ENCODE measurements at regions not wholly inside any gene's neighbourhood (a gene's known extent, or its start where the extent isn't known, plus 50 kb on each side); places are given as distances from the start of the nearest gene placed in this dataset.
"Not testable (repeated sequence)": the region's sequence is repeated elsewhere in the genome, so short reads cannot be mapped to it uniquely, and the experiment has no call there.

DNA sequence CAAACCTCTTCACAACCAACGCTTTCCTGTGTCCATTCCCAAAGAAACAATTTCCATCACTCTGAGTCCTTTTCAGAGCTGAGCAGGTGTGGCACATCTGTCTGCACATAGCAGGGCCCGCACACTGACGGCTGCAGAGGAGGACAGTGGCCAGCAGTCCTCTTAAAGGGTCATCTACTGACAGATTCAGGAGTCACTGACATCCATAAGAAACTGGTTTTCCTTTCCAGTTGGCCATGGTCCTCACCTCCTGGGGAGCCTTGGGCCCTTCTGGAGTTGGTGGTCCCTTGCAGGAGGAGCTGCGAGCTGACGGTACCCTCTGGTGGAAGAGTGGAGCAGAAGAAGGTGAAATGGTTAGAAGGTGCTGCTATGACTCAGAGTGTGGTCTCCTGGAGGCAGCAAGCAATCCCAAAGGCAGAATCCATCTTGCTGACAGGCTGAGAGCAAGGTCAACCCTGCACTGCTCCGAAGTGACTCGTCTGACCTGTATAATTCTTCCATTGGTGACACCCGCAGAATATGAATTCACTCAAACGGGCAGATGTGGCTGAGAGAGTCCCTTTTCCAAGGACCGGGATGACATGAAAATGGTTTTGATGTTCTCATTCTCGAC, 278.5 kb upstream of the C1orf174 start:
- Mint-ChIP-seq H3K27ac (no peak overlapping the region), H3K4me3 (no peak overlapping the region), H3K4me1 (no peaks in the 10 kb centered on the region), H3K36me3 (no peaks in the 10 kb centered on the region), H3K9me3 (no peaks in the 10 kb centered on the region), H3K27me3 (peaks cover 10 to 15% of the 10 kb centered on the region in 2 donors)
- Histone ChIP-seq H3K4me1 (ENCODE audit: insufficient read depth, low read length) (no peaks in the 10 kb centered on the region), H3K4me3 (ENCODE audit: low read length) (no peak overlapping the region), H3K27ac (ENCODE audit: low read depth, low read length) (no peak overlapping the region), H3K9me3 (ENCODE audit: low read length) (no peaks in the 10 kb centered on the region), H3K27me3 (ENCODE audit: insufficient read depth, low read length, poor library complexity, severe bottlenecking) (no peaks in the 10 kb centered on the region), H3K36me3 (ENCODE audit: insufficient read depth, low read length) (no peaks in the 10 kb centered on the region)
- DNase-seq = no peak
- POLR2A ChIA-PET = no interaction called here
- CTCF ChIA-PET = no interaction called here

GRCh38 chr1:4179914-4180735, 280.1 kb upstream of the C1orf174 start:
- POLR2A ChIA-PET = no interaction called here
- no peaks in the 10 kb centered on the region for H3K36me3 Mint-ChIP-seq
- H3K9me3 Mint-ChIP-seq = no peaks in the 10 kb centered on the region
- Histone ChIP-seq H3K27ac (ENCODE audit: low read depth, low read length) (no peak overlapping the region), H3K9me3 (ENCODE audit: low read length) (no peaks in the 10 kb centered on the region), H3K36me3 (ENCODE audit: insufficient read depth, low read length) (no peaks in the 10 kb centered on the region), H3K4me3 (ENCODE audit: low read length) (no peak overlapping the region), H3K27me3 (ENCODE audit: insufficient read depth, low read length, poor library complexity, severe bottlenecking) (no peaks in the 10 kb centered on the region), H3K4me1 (ENCODE audit: insufficient read depth, low read length) (no peaks in the 10 kb centered on the region)
- no peaks in the 10 kb centered on the region for H3K4me1 Mint-ChIP-seq
- CTCF ChIA-PET = interaction anchor here (1.5 kb wide), 1 partner anchor 10 kb away, joined by 4 read pairs; no protein-coding TSS in a partner anchor
- H3K27me3 Mint-ChIP-seq = peaks cover 6% of the 10 kb centered on the region in 2 donors
- no peak overlapping the region for H3K27ac Mint-ChIP-seq
- DNase-seq = no peak
- H3K4me3 Mint-ChIP-seq = no peak overlapping the region

- H3K27ac ChIP-seq (ENCODE audit: low read depth, low read length); H3K27me3 ChIP-seq (ENCODE audit: insufficient read depth, low read length, poor library complexity, severe bottlenecking); H3K4me3 Mint-ChIP-seq; H3K4me1 Mint-ChIP-seq; DNase-seq; POLR2A ChIA-PET; H3K4me1 ChIP-seq (ENCODE audit: insufficient read depth, low read length); H3K27ac Mint-ChIP-seq; H3K36me3 ChIP-seq (ENCODE audit: insufficient read depth, low read length); H3K36me3 Mint-ChIP-seq; H3K27me3 Mint-ChIP-seq; H3K9me3 Mint-ChIP-seq; H3K4me3 ChIP-seq (ENCODE audit: low read length); H3K9me3 ChIP-seq (ENCODE audit: low read length); CTCF ChIA-PET: not testable (repeated sequence)
These were observed 286.4 kb upstream of the C1orf174 start for GRCh38 chr1:4186486-4186885.

- H3K9me3 Mint-ChIP-seq = peaks cover 9 to 19% (median 15%) of the 10 kb centered on the region in 5 donors
These were observed 303.4 kb upstream of the C1orf174 start for GRCh38 chr1:4203501-4203900.

GRCh38 chr1:4207183-4207582, 307.1 kb upstream of the C1orf174 start:
- Mint-ChIP-seq H3K9me3 (peaks cover 9 to 19% (median 10%) of the 10 kb centered on the region in 5 donors), H3K4me1 (no peaks in the 10 kb centered on the region), H3K27me3 (peaks cover 6 to 9% of the 10 kb centered on the region in 2 donors), H3K36me3 (no peaks in the 10 kb centered on the region), H3K4me3 (no peak overlapping the region), H3K27ac (no peak overlapping the region)
- H3K9me3 ChIP-seq (ENCODE audit: low read length) = no peaks in the 10 kb centered on the region
- H3K27ac ChIP-seq (ENCODE audit: low read depth, low read length) = no peak overlapping the region
- ChIA-PET POLR2A (no interaction called here), CTCF (no interaction called here)
- no peaks in the 10 kb centered on the region for H3K36me3 ChIP-seq (ENCODE audit: insufficient read depth, low read length)
- no peaks in the 10 kb centered on the region for H3K4me1 ChIP-seq (ENCODE audit: insufficient read depth, low read length)
- DNase-seq = no peak
- no peaks in the 10 kb centered on the region for H3K27me3 ChIP-seq (ENCODE audit: insufficient read depth, low read length, poor library complexity, severe bottlenecking)
- no peak overlapping the region for H3K4me3 ChIP-seq (ENCODE audit: low read length)

More at GRCh38 chr1:4203501-4203900, 303.4 kb upstream of the C1orf174 start:
- ChIA-PET POLR2A (no interaction called here), CTCF (no interaction called here)
- Mint-ChIP-seq H3K4me1 (no peaks in the 10 kb centered on the region), H3K36me3 (no peaks in the 10 kb centered on the region), H3K4me3 (no peak overlapping the region), H3K27me3 (peaks cover 0 to 8% of the 10 kb centered on the region in 2 donors), H3K27ac (no peak overlapping the region)
- Histone ChIP-seq H3K27me3 (ENCODE audit: insufficient read depth, low read length, poor library complexity, severe bottlenecking) (no peaks in the 10 kb centered on the region), H3K4me1 (ENCODE audit: insufficient read depth, low read length) (no peaks in the 10 kb centered on the region), H3K36me3 (ENCODE audit: insufficient read depth, low read length) (no peaks in the 10 kb centered on the region), H3K4me3 (ENCODE audit: low read length) (no peak overlapping the region), H3K9me3 (ENCODE audit: low read length) (no peaks in the 10 kb centered on the region), H3K27ac (ENCODE audit: low read depth, low read length) (no peak overlapping the region)
- DNase-seq = no peak

GRCh38 chr1:4207842-4208692, 308.0 kb upstream of the C1orf174 start:
- peaks cover 9 to 11% of the 10 kb centered on the region in 2 donors for H3K27me3 Mint-ChIP-seq
- H3K4me3 Mint-ChIP-seq = peak overlapping the region in 1 of 7 donors; percentile 61
- no peaks in the 10 kb centered on the region for H3K36me3 Mint-ChIP-seq
- H3K27me3 ChIP-seq (ENCODE audit: insufficient read depth, low read length, poor library complexity, severe bottlenecking) = no peaks in the 10 kb centered on the region
- H3K4me3 ChIP-seq (ENCODE audit: low read length) = no peak overlapping the region
- H3K4me1 ChIP-seq (ENCODE audit: insufficient read depth, low read length) = no peaks in the 10 kb centered on the region
- ChIA-PET POLR2A (no interaction called here), CTCF (no interaction called here)
- no peaks in the 10 kb centered on the region for H3K9me3 ChIP-seq (ENCODE audit: low read length)
- no peak overlapping the region for H3K27ac Mint-ChIP-seq
- no peaks in the 10 kb centered on the region for H3K4me1 Mint-ChIP-seq
- H3K27ac ChIP-seq (ENCODE audit: low read depth, low read length) = no peak overlapping the region
- DNase-seq = no peak
- H3K9me3 Mint-ChIP-seq = peaks cover 6 to 19% (median 10%) of the 10 kb centered on the region in 5 donors
- H3K36me3 ChIP-seq (ENCODE audit: insufficient read depth, low read length) = no peaks in the 10 kb centered on the region

- H3K36me3 ChIP-seq (ENCODE audit: insufficient read depth, low read length) = no peaks in the 10 kb centered on the region
- no peak for DNase-seq
- Mint-ChIP-seq H3K9me3 (peaks cover 0 to 8% (median 6%) of the 10 kb centered on the region in 5 donors), H3K4me1 (no peaks in the 10 kb centered on the region), H3K36me3 (no peaks in the 10 kb centered on the region), H3K27ac (no peak overlapping the region), H3K4me3 (no peak overlapping the region), H3K27me3 (peaks cover 13% of the 10 kb centered on the region in 2 donors)
- H3K27me3 ChIP-seq (ENCODE audit: insufficient read depth, low read length, poor library complexity, severe bottlenecking) = no peaks in the 10 kb centered on the region
- H3K4me3 ChIP-seq (ENCODE audit: low read length) = no peak overlapping the region
- no peaks in the 10 kb centered on the region for H3K9me3 ChIP-seq (ENCODE audit: low read length)
- no peaks in the 10 kb centered on the region for H3K4me1 ChIP-seq (ENCODE audit: insufficient read depth, low read length)
- H3K27ac ChIP-seq (ENCODE audit: low read depth, low read length) = no peak overlapping the region
- CTCF ChIA-PET = no interaction called here
- POLR2A ChIA-PET = no interaction called here
These were observed 310.0 kb upstream of the C1orf174 start for GRCh38 chr1:4210043-4210442.

DNA sequence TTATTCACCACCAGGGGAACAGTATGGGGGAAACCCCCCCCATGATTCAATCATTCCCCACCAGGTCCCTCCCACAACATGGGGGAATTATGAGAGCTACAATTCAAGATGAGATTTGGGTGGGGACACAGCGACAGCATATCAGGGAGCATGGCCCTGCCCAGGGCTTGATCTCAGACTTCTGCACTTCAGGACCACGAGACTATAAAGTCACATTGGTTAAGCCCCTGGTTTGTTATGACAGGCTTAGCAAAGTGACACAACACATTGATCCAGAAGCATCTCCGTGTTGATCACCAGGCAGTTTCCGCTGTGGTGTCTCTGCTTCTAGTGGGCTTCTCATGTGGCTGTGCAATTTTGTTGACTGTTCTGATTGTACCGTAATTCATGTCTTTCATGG, 312.7 kb upstream of the C1orf174 start:
- POLR2A ChIA-PET = no interaction called here
- no peak for DNase-seq
- H3K36me3 Mint-ChIP-seq = no peaks in the 10 kb centered on the region
- no peaks in the 10 kb centered on the region for H3K36me3 ChIP-seq (ENCODE audit: insufficient read depth, low read length)
- H3K4me3 ChIP-seq (ENCODE audit: low read length) = no peak overlapping the region
- no peaks in the 10 kb centered on the region for H3K27me3 ChIP-seq (ENCODE audit: insufficient read depth, low read length, poor library complexity, severe bottlenecking)
- H3K9me3 Mint-ChIP-seq = no peaks in the 10 kb centered on the region
- CTCF ChIA-PET = no interaction called here
- H3K27ac Mint-ChIP-seq = no peak overlapping the region
- peaks cover 9 to 24% of the 10 kb centered on the region in 2 donors for H3K27me3 Mint-ChIP-seq
- no peak overlapping the region for H3K27ac ChIP-seq (ENCODE audit: low read depth, low read length)
- no peak overlapping the region for H3K4me3 Mint-ChIP-seq
- H3K9me3 ChIP-seq (ENCODE audit: low read length) = no peaks in the 10 kb centered on the region
- H3K4me1 ChIP-seq (ENCODE audit: insufficient read depth, low read length) = no peaks in the 10 kb centered on the region
- no peaks in the 10 kb centered on the region for H3K4me1 Mint-ChIP-seq

Data from CD8-positive, alpha-beta memory T cell (primary cell).